Fibroblast of mammary gland (primary cell): ENCODE measurements at regions not wholly inside any gene's neighbourhood (a gene's known extent, or its start where the extent isn't known, plus 50 kb on each side); places are given as distances from the start of the nearest gene placed in this dataset.
A peak's percentile ranks its signal among the peaks of the same experiment; 100 is the strongest.
"Not testable (repeated sequence)": the region's sequence is repeated elsewhere in the genome, so short reads cannot be mapped to it uniquely, and the experiment has no call there.

ENCODE experiments used
- DNase-seq: peaks from one replicate; pipeline ENCODE4 v3.0.0-alpha.2; 2010; ENCODE audit warnings: low read depth
- H3K4me3 ChIP-seq: 2 replicates; pipeline ENCODE4 v1.5.1; 2011; ENCODE audit warnings: low read depth, mild to moderate bottlenecking, low read length, moderate library complexity; ENCODE audit not compliant: control insufficient read depth
- TF ChIP-seq, protein P1 (sequence below): conservative IDR thresholded peaks from 2 replicates; pipeline ENCODE4 v1.5.1; 2011; ENCODE audit warnings: low read depth, low read length, inconsistent platforms; ENCODE audit not compliant: control insufficient read depth, insufficient read depth

GRCh38 chr3:188979248-188979647, 192.5 kb upstream of the TPRG1 start:
- no peak overlapping the region for H3K4me3 ChIP-seq
- DNase-seq, result no peak
- TF ChIP-seq, protein P1, sequence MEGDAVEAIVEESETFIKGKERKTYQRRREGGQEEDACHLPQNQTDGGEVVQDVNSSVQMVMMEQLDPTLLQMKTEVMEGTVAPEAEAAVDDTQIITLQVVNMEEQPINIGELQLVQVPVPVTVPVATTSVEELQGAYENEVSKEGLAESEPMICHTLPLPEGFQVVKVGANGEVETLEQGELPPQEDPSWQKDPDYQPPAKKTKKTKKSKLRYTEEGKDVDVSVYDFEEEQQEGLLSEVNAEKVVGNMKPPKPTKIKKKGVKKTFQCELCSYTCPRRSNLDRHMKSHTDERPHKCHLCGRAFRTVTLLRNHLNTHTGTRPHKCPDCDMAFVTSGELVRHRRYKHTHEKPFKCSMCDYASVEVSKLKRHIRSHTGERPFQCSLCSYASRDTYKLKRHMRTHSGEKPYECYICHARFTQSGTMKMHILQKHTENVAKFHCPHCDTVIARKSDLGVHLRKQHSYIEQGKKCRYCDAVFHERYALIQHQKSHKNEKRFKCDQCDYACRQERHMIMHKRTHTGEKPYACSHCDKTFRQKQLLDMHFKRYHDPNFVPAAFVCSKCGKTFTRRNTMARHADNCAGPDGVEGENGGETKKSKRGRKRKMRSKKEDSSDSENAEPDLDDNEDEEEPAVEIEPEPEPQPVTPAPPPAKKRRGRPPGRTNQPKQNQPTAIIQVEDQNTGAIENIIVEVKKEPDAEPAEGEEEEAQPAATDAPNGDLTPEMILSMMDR, result no peak

- peak; percentile 58 for DNase-seq
- H3K4me3 ChIP-seq, result no peak overlapping the region
- TF ChIP-seq, protein P1, result no peak
Observed at GRCh38 chr3:188979669-188980310, 192.0 kb upstream of the TPRG1 start.

- TF ChIP-seq, protein P1, result no peak
Observed at GRCh38 chr3:188993181-188993580, 178.6 kb upstream of the TPRG1 start.

GRCh38 chr3:189001559-189001958, 170.2 kb upstream of the TPRG1 start:
- TF ChIP-seq, protein P1, result no peak
- peak; percentile 95 for DNase-seq
- H3K4me3 ChIP-seq, result no peak overlapping the region

More at GRCh38 chr3:188993181-188993580, 178.6 kb upstream of the TPRG1 start:
- DNase-seq, result no peak
- no peak overlapping the region for H3K4me3 ChIP-seq

- H3K4me3 ChIP-seq, result no peak overlapping the region
- no peak for DNase-seq
- TF ChIP-seq, protein P1, result no peak
Observed at GRCh38 chr3:189003410-189003809, 168.4 kb upstream of the TPRG1 start.

- TF ChIP-seq, protein P1, result no peak
- H3K4me3 ChIP-seq, result no peak overlapping the region
- DNase-seq, result no peak
Observed at GRCh38 chr3:189013224-189013888, 158.4 kb upstream of the TPRG1 start.

DNA sequence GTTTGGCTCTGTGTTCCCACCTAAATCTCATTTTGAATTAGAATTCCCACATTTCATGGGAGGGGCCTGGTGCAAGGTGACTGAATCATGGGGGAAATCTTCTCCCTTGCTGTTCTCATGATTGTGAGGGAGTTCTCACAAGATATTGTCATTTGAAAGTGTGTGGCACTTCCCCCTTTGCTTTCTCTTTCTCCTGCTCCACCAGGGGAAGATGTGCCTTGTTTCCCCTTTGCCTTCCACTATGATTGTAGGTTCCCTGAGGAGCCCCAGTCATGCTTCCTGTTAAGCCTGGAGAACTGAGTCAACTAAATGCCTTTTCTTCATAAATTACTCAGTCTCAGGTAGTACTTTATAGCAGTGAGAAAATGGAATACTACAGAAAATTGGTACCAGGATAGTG, 157.2 kb upstream of the TPRG1 start:
- TF ChIP-seq, protein P1, result no peak
- DNase-seq, result no peak
- H3K4me3 ChIP-seq, result no peak overlapping the region

DNA sequence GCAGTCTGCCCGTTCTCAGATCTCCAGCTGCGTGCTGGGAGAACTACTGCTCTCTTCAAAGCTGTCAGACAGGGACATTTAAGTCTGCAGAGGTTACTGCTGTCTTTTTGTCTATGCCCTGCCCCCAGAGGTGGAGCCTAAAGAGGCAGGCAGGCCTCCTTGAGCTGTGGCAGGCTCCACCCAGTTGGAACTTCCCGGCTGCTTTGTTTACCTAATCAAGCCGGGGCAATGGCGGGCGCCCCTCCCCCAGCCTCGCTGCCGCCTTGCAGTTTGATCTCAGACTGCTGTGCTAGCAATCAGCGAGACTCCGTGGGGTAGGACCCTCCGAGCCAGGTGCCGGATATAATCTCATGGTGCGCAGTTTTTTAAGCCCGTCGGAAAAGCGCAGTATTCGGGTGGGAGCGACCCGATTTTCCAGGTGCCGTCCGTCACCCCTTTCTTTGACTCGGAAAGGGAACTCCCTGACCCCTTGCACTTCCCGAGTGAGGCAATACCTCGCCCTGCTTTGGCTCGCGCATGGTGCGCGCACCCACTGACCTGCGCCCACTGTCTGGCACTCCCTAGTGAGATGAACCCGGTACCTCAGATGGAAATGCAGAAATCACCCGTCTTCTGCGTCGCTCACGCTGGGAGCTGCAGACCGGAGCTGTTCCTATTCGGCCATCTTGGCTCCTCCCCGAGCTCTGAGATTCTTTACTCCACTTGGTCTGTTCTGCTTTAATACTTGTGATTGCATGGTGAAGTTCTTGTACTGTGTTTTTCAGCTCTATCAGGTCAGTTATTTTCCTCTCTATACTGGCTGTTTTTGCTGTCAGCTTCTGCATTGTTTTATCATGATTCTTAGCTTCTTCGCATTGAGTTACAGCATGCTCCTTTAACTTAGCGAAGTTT, 148.9 kb upstream of the TPRG1 start:
- DNase-seq, H3K4me3 ChIP-seq: not testable (repeated sequence)
